ENCODE measurements at regions not wholly inside any gene's neighbourhood (a gene's known extent, or its start where the extent isn't known, plus 50 kb on each side); places are given as distances from the start of the nearest gene placed in this dataset.

- TF ChIP-seq CTCF (IDR thresholded peaks at IDR 0.05) (no peak), POLR2A (IDR thresholded peaks at IDR 0.05) (no peak)
These were observed 85.0 kb downstream of the BOD1L2 start for GRCh38 chr18:57231864-57232263.
